ENCODE measurements at regions not wholly inside any gene's neighbourhood (a gene's known extent, or its start where the extent isn't known, plus 50 kb on each side); places are given as distances from the start of the nearest gene placed in this dataset.

DNA sequence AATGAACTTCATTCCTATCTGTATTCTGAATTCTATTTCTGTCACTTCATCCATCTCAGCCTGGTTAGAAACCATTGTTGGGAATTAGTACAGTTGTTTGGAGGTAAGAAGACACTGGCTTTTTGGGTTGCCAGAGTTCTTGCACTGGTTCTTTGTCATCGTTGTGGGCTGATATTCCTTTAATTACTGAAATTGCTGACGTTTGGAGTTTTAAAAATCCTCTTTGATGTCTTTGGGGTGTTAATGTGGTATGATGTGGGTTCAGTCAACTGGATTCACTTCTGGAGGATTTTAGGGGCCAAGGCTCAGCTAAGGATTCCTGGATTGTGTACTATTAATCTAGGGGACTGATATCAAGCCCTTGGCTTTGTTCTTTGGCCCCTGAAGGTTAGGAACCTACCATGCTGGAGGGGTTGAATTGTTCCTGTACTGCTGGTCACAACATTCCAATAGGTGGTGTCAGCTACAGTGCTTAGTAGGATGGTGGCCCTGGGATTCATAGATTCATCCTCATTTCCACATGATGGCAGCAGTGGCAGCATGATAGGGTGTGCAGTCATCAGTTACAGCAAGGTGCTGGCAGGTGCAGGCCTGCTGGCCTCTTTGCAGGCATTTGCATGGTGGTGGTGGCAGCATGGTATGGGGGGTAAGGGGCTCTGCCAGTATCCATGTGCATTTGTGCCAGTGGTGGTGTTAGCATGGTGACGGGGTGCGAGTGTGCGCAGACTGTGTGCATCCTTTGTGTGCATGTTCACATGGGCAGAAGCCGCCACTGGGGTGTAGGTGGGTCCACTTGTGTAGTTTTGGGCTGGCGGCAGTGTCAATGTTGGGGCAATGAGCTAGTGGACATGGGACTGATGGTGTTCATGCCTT, 301.3 kb downstream of the TEX13C start:
- TF ChIP-seq CTCF (IDR thresholded peaks at IDR 0.05) (no peak), POLR2A (IDR thresholded peaks at IDR 0.05) (no peak), POLR2AphosphoS5 (IDR thresholded peaks at IDR 0.05) (no peak)
